ENCODE measurements at regions not wholly inside any gene's neighbourhood (a gene's known extent, or its start where the extent isn't known, plus 50 kb on each side); places are given as distances from the start of the nearest gene placed in this dataset.
"Not testable (repeated sequence)": the region's sequence is repeated elsewhere in the genome, so short reads cannot be mapped to it uniquely, and the experiment has no call there.

GRCh38 chrY:7588176-7588575, 676.6 kb upstream of the AMELY start:
- not testable (repeated sequence) for DNase-seq (ENCODE audit: low read depth, low spot score)

DNA sequence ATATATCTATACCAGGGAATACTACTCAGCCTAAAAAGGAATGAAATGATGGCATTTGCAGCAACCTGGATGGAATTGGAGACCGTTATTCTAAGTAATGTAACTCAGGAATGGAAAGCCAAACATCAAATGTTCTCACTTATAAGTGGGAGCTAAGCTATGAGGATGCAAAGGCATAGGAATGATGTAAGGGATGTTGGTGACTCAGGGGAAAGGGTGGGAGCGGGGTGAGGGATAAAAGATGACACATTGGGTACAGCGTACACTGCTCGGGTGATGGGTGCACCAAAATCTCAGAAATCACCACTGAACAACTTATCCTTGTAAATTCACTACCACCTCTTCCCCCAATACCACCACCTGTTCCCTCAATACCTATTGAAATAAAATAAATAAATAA, 651.0 kb upstream of the AMELY start:
- DNase-seq (ENCODE audit: low read depth, low spot score): no peak

GRCh38 chrY:7557675-7558074, 646.1 kb upstream of the AMELY start:
- DNase-seq (ENCODE audit: low read depth, low spot score): no peak

DNA sequence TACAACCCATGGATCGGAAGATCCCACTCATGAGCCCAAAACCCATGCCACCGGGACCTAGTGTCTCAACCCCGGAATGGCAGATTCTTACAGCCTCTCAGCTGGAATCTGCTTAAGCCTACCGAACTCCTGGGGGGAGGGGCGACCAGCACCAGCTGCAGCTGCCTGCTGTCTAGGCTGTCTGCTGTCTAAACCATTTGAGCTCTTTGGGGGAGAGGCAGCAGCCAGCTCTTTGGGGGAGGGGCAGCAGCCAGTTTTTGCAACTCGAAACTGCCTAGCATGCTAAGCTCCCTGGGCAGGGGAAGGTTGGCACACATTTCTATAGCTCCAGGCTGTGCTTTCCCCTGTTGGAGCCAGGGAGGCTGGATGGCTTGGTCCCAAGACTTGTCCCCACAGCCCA, 643.5 kb upstream of the AMELY start:
- no peak for DNase-seq (ENCODE audit: low read depth, low spot score)

DNA sequence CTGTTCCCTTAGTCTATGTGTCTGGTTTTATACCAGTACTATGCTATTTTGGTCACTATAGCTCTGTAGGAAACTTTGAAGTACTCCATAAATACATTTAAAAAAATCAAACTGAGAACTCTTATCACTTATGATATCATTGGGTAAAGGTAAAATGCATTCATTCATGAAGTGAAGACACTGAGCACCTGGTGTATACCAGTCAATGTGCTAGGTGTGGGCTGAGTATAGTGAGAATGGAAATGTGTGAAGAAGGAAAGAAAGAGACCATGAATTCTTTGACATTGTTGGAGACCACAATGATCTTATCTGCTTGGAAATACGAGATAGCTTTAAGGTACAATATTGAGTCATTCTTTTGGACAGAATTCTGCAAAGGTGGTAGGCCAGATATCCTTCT, 633.5 kb upstream of the AMELY start:
- no peak for DNase-seq (ENCODE audit: low read depth, low spot score)

DNA sequence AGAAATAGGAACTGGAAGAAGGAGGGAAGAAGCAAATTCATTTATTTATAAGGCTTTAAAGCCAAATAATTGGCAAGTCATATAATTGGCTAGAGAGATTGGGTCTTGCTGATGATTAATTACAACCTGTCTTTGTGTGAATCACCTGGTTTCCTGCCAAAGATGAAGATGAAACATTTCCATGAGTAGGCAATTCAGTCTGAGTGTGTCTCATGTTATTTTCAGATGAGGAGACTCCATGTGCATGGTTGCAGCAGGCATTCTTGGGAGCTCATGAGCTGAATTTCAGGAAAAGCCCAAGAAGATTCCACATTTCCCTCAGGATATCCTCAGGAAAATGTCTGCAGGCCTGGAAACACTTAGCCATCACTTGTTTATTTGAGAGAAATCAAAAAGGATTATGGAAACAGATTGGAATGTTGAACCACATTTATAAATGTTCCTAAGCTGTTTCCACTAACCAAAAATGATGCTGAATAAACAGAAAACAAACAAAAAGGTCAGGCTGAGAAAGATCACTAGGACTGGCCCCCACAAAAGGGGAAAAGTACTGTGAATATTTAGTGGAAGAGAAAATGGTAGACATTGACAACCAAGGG, 632.7 kb upstream of the AMELY start:
- no peak for DNase-seq (ENCODE audit: low read depth, low spot score)

- DNase-seq (ENCODE audit: low read depth, low spot score): no peak
Observed at GRCh38 chrY:7543506-7543905, 632.0 kb upstream of the AMELY start.

- no peak for DNase-seq (ENCODE audit: low read depth, low spot score)
Observed at GRCh38 chrY:7542256-7542858, 630.8 kb upstream of the AMELY start.

- no peak for DNase-seq (ENCODE audit: low read depth, low spot score)
Observed at GRCh38 chrY:7529396-7529795, 617.8 kb upstream of the AMELY start.

DNA sequence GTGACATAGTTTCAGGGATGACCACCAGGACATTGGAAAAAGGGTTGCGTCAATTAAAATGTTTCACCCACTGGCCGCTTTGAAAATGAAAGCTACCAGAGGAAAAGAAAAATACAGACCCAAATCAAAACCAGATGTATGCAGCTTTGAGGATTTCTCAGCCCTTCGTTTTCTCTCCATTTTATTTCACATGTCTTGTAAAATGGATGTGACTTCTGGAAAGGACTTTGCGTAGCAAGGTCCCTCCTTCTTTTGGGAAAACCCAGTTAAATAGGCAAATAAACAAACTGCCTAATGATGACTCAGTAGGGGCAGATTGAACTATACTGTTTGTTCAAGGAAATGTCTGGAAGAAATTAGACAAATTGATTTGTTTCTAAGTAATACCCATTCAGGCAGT, 616.0 kb upstream of the AMELY start:
- DNase-seq (ENCODE audit: low read depth, low spot score): not testable (repeated sequence)

DNA sequence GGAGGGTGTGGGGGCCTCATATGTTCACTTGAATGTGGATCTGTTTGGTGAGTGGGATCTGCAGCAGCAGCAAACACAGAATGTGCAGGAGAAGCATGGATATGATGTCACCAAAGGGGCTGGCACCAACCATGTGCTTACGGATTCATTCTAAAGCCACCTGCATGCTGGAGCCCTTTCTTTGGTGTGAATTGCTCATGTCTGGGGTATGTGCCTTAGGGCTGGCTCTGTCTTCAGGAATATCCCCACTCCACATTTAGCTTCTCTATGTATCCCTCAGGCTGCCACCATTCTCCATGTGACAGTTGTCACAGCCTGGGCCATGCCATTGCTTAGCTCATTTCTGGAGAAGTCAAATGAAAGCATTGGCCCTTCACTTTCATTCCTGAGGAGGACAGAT, 606.8 kb upstream of the AMELY start:
- no peak for DNase-seq (ENCODE audit: low read depth, low spot score)

DNA sequence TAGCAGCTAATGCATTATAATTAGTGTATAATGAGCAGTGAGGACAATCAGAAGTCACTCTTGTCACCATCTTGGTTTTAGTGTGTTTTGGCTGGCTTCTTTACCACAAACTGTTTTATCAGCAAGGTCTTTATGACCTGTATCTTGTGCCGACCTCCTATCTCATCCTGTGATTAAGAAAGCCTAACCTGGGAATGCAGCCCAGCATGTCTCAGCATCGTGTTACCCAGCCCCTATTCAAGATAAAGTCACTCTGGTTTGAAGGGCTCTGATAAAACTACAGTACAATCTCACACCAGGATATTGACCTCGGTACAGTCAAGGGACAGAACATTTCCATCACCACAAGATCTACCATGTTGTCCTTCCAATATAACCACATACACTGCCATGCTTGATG, 604.7 kb upstream of the AMELY start:
- no peak for DNase-seq (ENCODE audit: low read depth, low spot score)

DNA sequence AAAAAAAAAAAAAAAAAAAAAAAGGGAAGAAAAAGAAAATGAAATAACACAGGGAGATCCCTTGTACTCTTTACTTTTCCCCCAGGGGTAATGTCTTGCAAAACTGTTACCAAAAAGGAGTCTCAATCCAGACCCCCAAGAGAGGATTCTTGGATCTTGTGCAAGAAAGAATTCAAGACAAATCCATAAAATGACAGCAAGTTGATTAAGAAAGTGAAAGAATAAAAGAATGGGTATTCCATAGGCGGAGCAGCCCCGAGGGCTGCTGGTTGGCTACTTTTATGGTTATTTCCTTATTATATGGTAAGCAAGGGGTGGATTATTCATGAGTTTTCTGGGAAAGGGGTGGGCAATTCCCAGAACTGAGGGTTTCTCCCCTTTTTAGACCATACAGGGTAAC, 604.3 kb upstream of the AMELY start:
- no peak for DNase-seq (ENCODE audit: low read depth, low spot score)

GRCh38 chrY:7502896-7503295, 591.3 kb upstream of the AMELY start:
- no peak for DNase-seq (ENCODE audit: low read depth, low spot score)

DNA sequence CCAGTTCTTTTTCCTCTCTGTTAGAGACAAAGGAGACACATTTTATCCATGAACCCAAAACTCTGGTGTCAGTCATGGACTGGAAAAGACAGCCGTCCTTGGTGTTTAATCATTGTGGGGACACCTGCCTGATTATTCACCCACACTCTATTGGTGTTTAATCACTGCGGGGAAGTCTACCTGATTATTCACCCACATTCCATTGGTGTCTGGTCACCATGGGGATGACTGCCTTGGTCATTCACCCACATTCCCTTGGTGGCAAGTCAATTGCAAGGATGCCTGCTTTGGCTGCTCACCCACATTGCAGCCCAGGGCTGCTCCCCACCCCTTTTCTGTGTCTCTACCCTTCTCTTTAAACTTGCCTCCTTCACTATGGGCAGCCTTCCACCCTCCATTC, 589.7 kb upstream of the AMELY start:
- DNase-seq (ENCODE audit: low read depth, low spot score): no peak

DNA sequence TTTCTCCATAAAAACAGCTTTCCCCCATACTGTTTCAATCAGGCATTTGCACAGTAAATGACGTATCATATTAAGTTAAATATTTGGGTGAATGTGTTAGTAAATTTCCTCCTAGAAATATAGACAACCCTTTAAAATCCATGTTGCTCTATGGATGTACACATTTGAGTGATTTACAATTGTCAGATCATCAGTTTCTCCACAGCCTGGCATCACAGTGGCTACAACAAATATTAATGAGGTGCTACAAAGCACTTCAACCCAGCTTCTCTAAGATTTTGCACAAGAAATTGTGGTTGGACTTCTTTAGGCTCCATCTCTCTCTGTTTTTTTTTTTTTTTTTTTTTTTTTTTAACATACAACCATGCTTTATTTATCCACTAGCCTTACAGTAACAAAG, 584.4 kb upstream of the AMELY start:
- DNase-seq (ENCODE audit: low read depth, low spot score): no peak

DNA sequence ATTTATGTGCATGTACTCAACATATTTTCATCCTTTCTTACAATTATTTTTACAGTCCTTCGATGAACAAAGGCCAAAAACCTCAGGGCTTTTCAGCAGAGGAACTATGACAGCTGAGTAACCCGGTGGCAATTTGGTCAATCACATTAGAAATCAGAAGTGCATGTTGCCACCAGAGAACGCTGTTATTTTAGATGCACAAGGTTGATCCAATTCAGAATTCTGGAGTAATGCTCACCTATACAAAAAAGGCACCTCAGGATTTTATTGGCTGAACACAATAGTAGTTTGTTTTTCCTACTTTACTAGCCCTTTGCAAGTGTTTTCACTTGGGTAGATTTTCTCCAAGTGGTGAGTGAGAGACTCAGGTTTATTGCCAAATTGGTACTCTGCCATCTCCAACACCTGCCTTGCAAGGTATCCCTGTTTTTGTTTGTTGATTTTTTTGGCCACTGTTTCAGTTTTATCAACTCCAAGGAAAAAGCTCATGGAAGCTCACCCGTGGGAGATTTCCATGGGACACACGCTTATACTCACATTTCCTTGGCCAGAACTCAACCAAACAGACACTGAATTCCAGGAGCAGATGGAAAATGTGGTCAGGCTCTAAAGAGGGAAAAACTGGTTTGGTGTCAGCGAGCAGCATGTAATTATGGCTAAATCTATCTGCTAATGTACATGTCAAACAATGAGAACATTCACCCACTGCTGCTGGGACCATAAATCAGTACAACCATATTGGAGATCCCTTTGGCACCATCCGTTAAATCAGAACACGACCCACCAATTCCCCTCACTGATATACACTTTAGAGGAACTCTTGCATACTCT, 573.1 kb upstream of the AMELY start:
- DNase-seq (ENCODE audit: low read depth, low spot score): not testable (repeated sequence)

GRCh38 chrY:7471976-7472375, 560.4 kb upstream of the AMELY start:
- no peak for DNase-seq (ENCODE audit: low read depth, low spot score)

GRCh38 chrY:7470037-7470436, 558.5 kb upstream of the AMELY start:
- no peak for DNase-seq (ENCODE audit: low read depth, low spot score)

DNA sequence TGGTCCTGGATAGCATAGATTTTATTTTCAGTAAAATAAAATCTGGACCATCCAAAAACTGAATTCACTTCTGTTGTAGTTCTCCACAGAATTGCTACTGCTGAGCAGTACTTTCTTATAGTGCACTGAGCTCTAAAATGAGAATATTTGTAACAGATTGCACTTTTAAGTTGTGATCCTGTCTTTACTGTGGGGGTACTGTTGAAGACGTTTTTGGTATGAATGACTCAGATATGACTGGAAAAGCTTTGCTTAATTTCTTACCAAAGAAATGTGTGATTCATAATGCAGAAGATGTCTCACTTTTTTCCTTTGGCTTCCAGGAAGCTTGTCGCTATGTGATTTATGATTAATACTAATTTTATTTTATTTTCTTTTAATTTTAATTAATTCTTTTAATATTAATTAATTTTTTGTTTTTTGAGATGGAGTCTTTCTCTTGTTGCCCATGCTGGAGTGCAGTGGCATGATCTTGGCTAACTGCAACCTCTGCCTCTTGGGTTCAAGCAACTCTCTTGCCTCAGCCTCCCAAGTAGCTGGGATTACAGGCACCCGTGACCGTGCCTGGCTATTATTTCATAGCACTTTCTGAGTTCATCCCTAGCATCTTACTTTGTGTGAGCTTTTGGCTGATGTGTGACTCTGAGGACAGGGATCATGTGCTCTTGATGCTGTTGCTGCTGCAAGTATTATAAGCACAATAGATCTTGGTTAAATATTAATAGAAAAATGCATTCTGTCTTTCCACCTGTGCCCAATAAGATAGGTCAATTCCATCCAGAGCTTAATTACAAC, 557.6 kb upstream of the AMELY start:
- no peak for DNase-seq (ENCODE audit: low read depth, low spot score)

GRCh38 chrY:7467796-7468520, 556.4 kb upstream of the AMELY start:
- DNase-seq (ENCODE audit: low read depth, low spot score): no peak

- DNase-seq (ENCODE audit: low read depth, low spot score): no peak
Observed at GRCh38 chrY:7465185-7465621, 553.7 kb upstream of the AMELY start.

Data from astrocyte of the hippocampus (primary cell).